GM21717 (cell line): ENCODE measurements at regions not wholly inside any gene's neighbourhood (a gene's known extent, or its start where the extent isn't known, plus 50 kb on each side); places are given as distances from the start of the nearest gene placed in this dataset.
"Not testable (repeated sequence)": the region's sequence is repeated elsewhere in the genome, so short reads cannot be mapped to it uniquely, and the experiment has no call there.

ENCODE experiments used
- ATAC-seq: cut with Tn5 transposase; IDR thresholded peaks from one replicate; pipeline ENCODE4 v1.9.1; 2021; ENCODE audit warnings: mild to moderate bottlenecking, moderate library complexity; ENCODE audit not compliant: unreplicated experiment

DNA sequence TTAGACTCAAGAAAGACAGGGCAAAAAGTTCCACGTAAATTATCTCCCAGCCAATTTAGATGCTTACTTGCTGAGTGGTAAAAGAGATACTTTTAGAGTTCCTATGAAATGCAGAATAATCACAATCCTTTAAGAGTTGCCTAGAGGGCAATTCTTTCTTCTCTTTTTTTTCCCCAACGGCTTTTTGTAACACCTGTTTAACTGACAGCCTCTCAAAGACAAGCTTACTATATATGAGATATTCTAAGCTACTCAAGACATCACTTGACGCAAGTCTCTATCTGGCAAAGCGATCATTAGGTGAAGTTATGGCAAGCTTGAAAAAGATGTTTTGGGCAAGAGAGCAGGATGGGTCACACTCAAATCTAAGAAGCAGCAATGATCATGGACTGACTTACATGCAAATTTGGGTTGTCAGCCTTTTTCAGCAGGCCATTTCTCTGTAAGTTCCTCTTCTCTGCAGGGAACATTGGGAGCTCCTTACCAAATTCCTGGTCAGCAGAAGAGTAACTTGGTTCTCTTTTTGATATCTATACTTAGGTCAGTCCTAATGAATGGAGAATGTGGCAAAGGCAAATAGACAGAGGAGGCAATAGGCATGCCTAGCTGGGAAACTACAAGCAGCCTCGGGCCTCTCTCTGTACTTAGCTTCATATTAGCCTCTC, 162.9 kb upstream of the FGF13 start:
- no peak for ATAC-seq

GRCh38 chrX:138873640-138874039, 162.1 kb upstream of the FGF13 start:
- ATAC-seq = not testable (repeated sequence)

- no peak for ATAC-seq
Measured at GRCh38 chrX:138872537-138872936, 161.0 kb upstream of the FGF13 start.

DNA sequence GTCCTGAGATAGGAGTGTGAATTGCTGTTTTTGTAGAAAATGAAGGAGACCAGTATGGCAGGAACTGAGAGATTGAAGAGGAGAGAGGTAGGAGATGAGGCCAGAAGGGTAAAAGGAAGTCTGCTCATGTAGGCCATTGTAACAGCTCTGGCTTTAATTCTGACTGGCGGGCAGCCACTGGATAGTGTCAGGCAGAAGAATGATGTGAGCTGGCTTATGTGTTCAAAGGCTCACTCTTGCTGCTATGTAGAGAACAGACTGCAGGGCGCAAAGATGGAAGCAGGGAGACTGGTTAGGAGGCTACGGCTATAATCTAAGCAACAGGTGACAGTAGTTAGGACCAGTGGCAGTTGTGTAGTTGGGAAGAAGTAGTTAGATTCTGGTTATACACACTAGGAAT, 160.2 kb upstream of the FGF13 start:
- no peak for ATAC-seq

DNA sequence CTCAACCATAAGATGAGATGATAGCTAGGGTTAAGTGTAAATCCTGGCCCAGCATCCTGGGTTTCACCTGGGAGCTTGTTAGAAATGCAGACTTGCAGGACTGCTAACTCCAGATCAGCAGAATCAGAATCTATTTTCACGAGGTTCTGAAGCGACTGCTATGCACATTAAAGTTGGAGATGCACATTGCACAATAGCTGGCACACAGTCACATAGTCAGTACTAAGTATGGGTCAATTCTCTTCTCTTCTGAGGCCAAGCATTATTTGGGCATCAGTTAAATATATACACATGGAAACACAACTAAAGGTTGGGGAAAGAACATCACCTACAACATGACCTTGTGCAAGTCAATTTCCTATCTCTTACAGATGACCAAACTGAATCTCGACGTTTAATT, 155.1 kb upstream of the FGF13 start:
- no peak for ATAC-seq

DNA sequence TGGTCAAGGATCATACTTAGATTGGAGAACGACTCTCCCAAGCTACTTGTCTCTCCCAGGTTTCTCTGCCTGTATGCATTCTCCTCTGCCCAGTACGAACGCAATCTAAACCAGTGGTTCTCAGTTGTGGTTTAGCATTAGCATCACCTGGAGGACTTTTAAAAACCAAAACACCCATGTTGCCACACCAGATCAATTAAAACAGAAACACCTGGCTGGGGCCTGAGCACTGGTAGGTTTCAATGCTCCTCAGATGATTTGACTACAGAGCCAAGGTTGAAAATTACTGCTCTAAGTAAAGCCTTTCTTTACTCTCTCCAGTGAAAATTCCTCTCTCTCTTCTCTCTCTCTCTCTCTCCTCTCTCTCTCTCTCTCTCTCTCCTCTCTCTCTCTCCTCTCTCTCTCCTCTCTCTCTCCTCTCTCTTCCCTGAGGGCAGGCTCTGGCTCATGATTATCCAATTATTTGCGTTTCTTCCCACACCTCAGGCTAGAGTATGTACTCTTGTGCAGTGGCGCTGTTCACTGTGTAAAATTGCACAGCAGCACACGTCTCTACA, 153.7 kb upstream of the FGF13 start:
- no peak for ATAC-seq

GRCh38 chrX:138859421-138859820, 147.9 kb upstream of the FGF13 start:
- no peak for ATAC-seq

DNA sequence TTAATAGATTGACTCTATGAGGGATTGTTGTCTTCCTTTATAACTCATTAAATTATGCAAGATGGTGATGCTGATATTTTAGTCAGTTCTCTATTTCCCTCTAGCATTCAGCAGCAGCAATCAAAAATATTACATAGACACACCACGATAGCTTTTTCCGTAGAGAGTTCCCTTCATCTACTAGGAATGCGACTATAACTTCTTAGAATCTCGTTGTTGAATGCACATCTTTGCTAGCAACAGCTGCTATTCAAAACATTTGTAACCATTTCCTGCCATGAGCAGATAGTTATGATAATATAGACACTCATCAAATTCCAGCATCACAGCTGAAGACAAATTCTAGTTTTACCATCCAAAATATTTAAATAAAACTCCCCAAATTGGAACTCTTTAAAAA, 147.4 kb upstream of the FGF13 start:
- ATAC-seq = no peak

- no peak for ATAC-seq
Measured at GRCh38 chrX:138858438-138858837, 146.9 kb upstream of the FGF13 start.

DNA sequence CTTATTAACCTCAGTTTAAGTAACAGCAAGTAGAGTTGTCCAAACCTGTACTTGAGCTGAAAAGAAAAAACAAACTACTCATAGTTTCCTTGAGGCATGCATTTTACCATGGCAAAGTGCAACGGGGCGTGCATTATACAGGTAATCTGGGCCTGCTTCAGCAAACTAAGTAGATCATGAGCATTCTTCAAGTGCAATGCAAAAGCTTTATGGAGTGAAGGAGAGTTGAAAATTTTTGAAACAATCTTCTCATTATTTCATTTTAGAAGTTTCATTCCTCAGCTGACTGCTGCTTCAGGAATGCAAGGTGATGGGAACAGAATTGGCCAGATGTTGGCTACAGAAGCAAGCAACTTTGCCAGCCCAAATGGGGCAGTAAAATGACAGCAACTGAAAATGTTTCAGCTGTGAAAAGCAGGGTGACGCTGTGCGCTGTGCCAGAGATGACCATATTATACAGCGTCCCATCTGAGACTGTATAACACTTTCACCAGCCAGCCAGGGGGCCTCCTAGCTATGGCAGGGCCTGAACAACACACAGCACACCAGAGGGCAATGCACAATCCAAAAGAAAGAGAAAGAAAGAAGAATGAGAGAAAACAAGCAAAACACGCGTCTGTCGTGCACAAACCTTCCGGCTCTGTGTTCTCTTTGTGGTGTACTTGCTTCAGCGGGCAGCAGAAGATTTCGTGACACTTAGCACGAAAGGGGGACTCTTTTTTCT, 145.5 kb upstream of the FGF13 start:
- ATAC-seq = no peak

GRCh38 chrX:138853936-138854335, 142.4 kb upstream of the FGF13 start:
- ATAC-seq = no peak

DNA sequence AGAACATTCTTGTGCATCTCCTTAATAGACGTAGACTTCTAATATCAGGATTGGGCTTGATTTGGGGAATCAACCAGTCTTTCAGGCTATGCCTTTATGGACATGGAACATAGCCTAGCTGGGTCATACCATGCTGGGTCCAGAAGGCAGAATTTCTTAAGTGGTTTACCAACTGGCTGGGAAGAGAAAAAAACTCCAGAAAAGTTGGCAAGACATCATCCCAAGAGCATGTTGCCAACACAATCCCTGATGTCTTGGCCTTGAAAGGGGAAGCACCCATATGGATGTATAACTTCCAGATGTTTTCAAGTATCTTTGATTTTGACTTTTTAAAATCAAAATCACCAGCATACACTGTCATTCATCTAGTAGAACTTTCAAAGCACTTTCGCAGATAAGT, 138.0 kb upstream of the FGF13 start:
- ATAC-seq = no peak

DNA sequence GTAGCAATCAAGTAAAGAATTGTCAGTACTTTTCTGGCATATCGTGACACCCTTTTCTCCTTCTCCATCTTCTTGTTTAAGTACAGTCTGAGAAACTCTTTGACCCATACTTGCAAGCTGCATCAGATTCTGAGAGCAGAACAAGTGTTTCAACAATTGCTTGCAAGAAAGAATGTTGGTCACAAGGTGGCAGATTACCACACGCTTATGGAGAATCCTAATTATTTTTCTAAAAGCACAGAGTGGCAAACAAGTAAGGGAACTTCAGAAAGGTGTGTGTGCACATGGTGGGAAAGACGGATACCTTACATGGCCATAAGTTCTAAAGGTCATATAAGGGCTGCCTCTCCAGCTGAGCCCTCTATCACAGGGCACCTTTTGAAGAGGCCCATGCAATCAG, 136.4 kb upstream of the FGF13 start:
- ATAC-seq = no peak

DNA sequence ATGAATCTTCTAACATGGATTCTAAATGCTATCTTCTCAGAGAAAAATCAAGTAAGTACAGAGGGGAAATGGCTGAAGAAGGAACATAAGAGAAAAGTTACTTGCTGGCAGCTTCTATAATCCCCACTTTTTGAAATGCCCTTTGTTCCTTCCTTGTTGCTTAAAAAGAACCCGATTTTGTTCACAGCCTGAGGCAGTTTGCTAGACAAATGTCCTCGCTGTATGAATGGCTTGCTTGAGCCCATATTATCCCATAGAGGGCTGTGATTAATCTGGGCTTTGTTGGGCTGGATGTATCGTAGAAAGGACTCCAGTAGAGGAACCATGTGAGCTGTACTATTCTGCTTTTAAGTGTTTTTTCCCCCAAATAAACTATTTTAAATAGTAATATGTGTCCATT, 134.3 kb upstream of the FGF13 start:
- ATAC-seq = no peak

- not testable (repeated sequence) for ATAC-seq
Measured at GRCh38 chrX:138807400-138807799, 95.9 kb upstream of the FGF13 start.

DNA sequence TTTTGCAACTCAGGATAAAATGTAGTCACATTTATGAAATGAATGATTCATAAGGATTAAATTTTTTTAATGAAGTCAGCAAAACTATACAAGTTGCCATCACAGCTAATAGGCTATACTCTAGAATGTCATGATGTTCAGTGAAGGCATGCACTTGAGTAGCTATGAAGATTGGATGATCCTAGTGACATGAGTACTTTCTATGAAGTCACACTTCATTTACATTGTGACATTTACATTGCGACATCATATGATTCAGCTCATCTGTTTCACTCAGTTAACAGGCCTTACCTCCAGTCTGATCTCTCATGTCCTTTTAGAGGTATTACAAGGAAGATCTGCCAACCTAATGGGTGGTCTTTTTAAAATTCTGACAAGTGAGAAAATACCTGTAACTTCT, 82.7 kb upstream of the FGF13 start:
- ATAC-seq = no peak

DNA sequence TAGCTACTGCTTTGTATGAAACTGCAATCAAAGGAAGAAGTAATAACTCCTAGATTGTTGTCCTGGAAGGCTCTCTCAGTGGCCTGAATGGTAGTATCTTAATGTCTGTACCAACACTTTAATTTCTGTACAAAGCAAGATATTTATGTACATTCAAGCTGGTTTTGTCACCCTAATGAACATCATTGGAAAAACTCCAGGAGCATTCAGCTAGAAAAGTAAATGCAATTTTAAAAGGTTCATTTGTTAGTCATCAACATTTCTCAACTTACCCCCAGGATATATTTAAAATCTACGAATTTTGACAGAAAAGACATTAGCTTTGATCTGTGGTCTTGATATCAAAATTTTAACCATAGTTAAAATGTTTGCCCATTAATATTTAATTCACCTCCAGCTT, 80.0 kb upstream of the FGF13 start:
- ATAC-seq = no peak

GRCh38 chrX:138788771-138789170, 77.3 kb upstream of the FGF13 start:
- ATAC-seq = no peak

DNA sequence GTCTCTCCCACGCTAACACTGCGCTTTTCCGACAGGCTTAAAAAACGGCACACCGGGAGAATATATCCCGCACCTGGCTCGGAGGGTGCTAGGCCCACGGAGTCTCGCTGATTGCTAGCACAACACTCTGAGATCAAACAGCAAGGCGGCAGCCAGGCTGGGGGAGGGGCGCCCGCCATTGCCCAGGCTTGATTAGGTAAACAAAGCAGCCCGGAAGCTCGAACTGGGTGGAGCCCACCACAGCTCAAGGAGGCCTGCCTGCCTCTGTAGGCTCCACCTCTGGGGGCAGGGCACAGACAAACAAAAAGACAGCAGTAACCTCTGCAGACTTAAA, 67.0 kb upstream of the FGF13 start:
- not testable (repeated sequence) for ATAC-seq

- not testable (repeated sequence) for ATAC-seq
Measured at GRCh38 chrX:138777908-138778575, 66.5 kb upstream of the FGF13 start.

GRCh38 chrX:138777230-138777629, 65.7 kb upstream of the FGF13 start:
- no peak for ATAC-seq

GRCh38 chrX:138775517-138775916, 64.0 kb upstream of the FGF13 start:
- ATAC-seq = no peak
